GM06990 (cell line): ENCODE measurements at regions not wholly inside any gene's neighbourhood (a gene's known extent, or its start where the extent isn't known, plus 50 kb on each side); places are given as distances from the start of the nearest gene placed in this dataset.

Experiments used
- DNase-seq: peaks from one replicate; pipeline ENCODE4 v3.0.0-alpha.2; 2011; ENCODE audit not compliant: insufficient read length; ENCODE audit errors: extremely low read depth
- H3K27me3 ChIP-seq: replicated peaks from 2 replicates; pipeline ENCODE4 v1.6.0; 2011; ENCODE audit warnings: low read length; ENCODE audit not compliant: control insufficient read depth, insufficient read depth
- H3K36me3 ChIP-seq: 2 replicates; pipeline ENCODE4 v1.5.1; 2011; ENCODE audit warnings: low read length; ENCODE audit not compliant: control insufficient read depth, insufficient read depth
- H3K4me3 ChIP-seq: replicated peaks from 2 replicates; pipeline ENCODE4 v1.5.1; 2011; ENCODE audit warnings: low read depth, mild to moderate bottlenecking, control low read depth, low read length
- CTCF ChIP-seq: IDR thresholded peaks from 2 replicates; pipeline ENCODE4 v1.5.1; 2011; ENCODE audit warnings: low read length, control low read depth, mild to moderate bottlenecking, inconsistent platforms; ENCODE audit not compliant: insufficient read depth, poor library complexity, severe bottlenecking

GRCh38 chr3:74456166-74456565, 158.3 kb downstream of the CNTN3 start:
- TF ChIP-seq CTCF = no peak
- DNase-seq = no peak
- Histone ChIP-seq H3K36me3 (no peaks in the 10 kb centered on the region), H3K4me3 (no peak overlapping the region), H3K27me3 (no peaks in the 10 kb centered on the region)

- TF ChIP-seq CTCF = no peak
- no peak for DNase-seq
- H3K4me3 ChIP-seq = no peak overlapping the region
- no peaks in the 10 kb centered on the region for H3K27me3 ChIP-seq
- no peaks in the 10 kb centered on the region for H3K36me3 ChIP-seq
Measured at GRCh38 chr3:74447221-74447620, 167.2 kb downstream of the CNTN3 start.

GRCh38 chr3:74445541-74445940, 168.9 kb downstream of the CNTN3 start:
- Histone ChIP-seq H3K36me3 (no peaks in the 10 kb centered on the region), H3K4me3 (no peak overlapping the region), H3K27me3 (no peaks in the 10 kb centered on the region)
- DNase-seq = no peak
- TF ChIP-seq CTCF = no peak

- no peaks in the 10 kb centered on the region for H3K27me3 ChIP-seq
- no peak for DNase-seq
- no peak for TF ChIP-seq CTCF
- no peak overlapping the region for H3K4me3 ChIP-seq
- no peaks in the 10 kb centered on the region for H3K36me3 ChIP-seq
Measured at GRCh38 chr3:74443102-74443501, 171.4 kb downstream of the CNTN3 start.

- Histone ChIP-seq H3K27me3 (no peaks in the 10 kb centered on the region), H3K36me3 (no peaks in the 10 kb centered on the region), H3K4me3 (no peak overlapping the region)
- TF ChIP-seq CTCF = no peak
- no peak for DNase-seq
Measured at GRCh38 chr3:74442683-74443082, 171.8 kb downstream of the CNTN3 start.

- no peak for TF ChIP-seq CTCF
- DNase-seq = no peak
- Histone ChIP-seq H3K27me3 (no peaks in the 10 kb centered on the region), H3K4me3 (no peak overlapping the region), H3K36me3 (no peaks in the 10 kb centered on the region)
Measured at GRCh38 chr3:74442068-74442467, 172.4 kb downstream of the CNTN3 start.
